ENCODE measurements at regions not wholly inside any gene's neighbourhood (a gene's known extent, or its start where the extent isn't known, plus 50 kb on each side); places are given as distances from the start of the nearest gene placed in this dataset.

DNA sequence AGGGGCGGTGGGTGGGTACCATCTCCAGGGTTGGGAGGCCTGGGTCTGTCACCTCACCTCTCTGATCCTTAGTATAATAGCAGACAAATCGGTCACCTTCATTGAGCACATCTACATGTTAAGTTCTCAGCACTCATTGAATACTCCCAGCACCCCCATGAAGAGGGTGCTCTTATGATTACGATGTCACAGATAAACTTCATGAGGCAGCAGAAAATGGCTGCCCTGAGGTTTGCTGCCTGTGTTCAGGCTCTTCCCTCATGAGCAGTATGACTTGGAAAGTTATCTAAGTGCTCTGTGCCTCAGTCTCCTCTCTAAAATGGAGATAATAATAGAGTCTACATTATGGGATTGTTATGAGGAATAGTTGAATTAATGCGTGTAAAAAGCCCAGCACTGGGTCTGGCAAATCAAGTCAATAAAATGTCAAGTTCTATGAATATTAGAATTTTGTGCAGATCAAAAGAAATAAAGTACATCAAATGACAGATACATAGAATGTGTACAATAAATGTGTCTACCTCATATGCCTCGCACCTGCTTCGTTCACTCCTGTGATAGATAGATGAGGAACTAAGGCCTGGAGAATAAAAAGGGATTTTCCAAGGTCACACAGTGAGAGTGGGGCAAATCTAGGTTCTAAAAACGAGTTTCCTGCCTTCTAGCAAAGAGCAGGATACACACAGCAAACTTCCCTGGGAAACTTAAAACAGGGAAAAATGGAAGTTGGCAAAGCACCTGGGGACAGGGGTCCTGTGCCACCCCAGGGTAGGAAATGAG, 142.2 kb upstream of the MRPS22 start:
- Histone ChIP-seq H3K27me3 (replicated peaks in 2 of 5; ENCODE audit: control insufficient read depth in 4 of 5, insufficient read depth in 5 of 5, low read length in 4 of 5) (peaks cover 0 to 5% (median 0%) of the 10 kb centered on the region in 5 experiments), H3K27ac (ENCODE audit: insufficient read depth in 1 of 2, low read depth in 1 of 2, low read length in 2 of 2, poor library complexity in 1 of 2, severe bottlenecking in 2 of 2) (no peak overlapping the region), H3K4me3 (ENCODE audit: control insufficient read depth in 1 of 7, extremely low read depth in 1 of 7, insufficient read depth in 4 of 7, low read depth in 2 of 7, low read length in 6 of 7) (no peak overlapping the region), H3K9me3 (ENCODE audit: control extremely low read depth in 1 of 5, control insufficient read depth in 4 of 5, insufficient read depth in 2 of 5, low read depth in 1 of 5, low read length in 4 of 5) (peaks cover 0 to 1% (median 0%) of the 10 kb centered on the region in 5 experiments), H3K36me3 (ENCODE audit: control insufficient read depth in 4 of 4, insufficient read depth in 4 of 4, low read length in 3 of 4) (no peaks in the 10 kb centered on the region), H3K4me1 (ENCODE audit: control extremely low read depth in 1 of 4, control insufficient read depth in 4 of 4, insufficient read depth in 4 of 4, low read length in 3 of 4) (peaks cover 0 to 3% (median 0%) of the 10 kb centered on the region in 4 experiments)
- 88% methylated on average over 2 of the region's 7 CpGs for WGBS (ENCODE audit: insufficient coverage)
- CTCF ChIA-PET, result interaction anchor here (0.9 kb wide), 1 partner anchor 19 kb away, joined by 3 read pairs; no protein-coding TSS in a partner anchor
- POLR2A ChIA-PET, result no interaction called here
- no peak for DNase-seq

GRCh38 chr3:139202226-139202958, 141.4 kb upstream of the MRPS22 start:
- DNase-seq, result peak; percentile 7 to 62 (median 61)
- ChIA-PET CTCF (interaction anchor here (1.6 kb wide), 1 partner anchor 91 kb away, joined by 5 read pairs; no protein-coding TSS in a partner anchor), POLR2A (no interaction called here)
- no peak overlapping the region for H3K4me3 ChIP-seq (ENCODE audit: control insufficient read depth in 1 of 7, extremely low read depth in 1 of 7, insufficient read depth in 4 of 7, low read depth in 2 of 7, low read length in 6 of 7)
- no peaks in the 10 kb centered on the region for H3K36me3 ChIP-seq (ENCODE audit: control insufficient read depth in 4 of 4, insufficient read depth in 4 of 4, low read length in 3 of 4)
- peaks cover 0 to 3% (median 0%) of the 10 kb centered on the region in 4 experiments for H3K4me1 ChIP-seq (ENCODE audit: control extremely low read depth in 1 of 4, control insufficient read depth in 4 of 4, insufficient read depth in 4 of 4, low read length in 3 of 4)
- H3K9me3 ChIP-seq (ENCODE audit: control extremely low read depth in 1 of 5, control insufficient read depth in 4 of 5, insufficient read depth in 2 of 5, low read depth in 1 of 5, low read length in 4 of 5), result no peaks in the 10 kb centered on the region
- H3K27me3 ChIP-seq (replicated peaks in 2 of 5; ENCODE audit: control insufficient read depth in 4 of 5, insufficient read depth in 5 of 5, low read length in 4 of 5), result peaks cover 0 to 5% (median 0%) of the 10 kb centered on the region in 5 experiments
- no peak overlapping the region for H3K27ac ChIP-seq (ENCODE audit: insufficient read depth in 1 of 2, low read depth in 1 of 2, low read length in 2 of 2, poor library complexity in 1 of 2, severe bottlenecking in 2 of 2)
- WGBS (ENCODE audit: insufficient coverage), result 67% methylated on average over 5 of the region's 5 CpGs

GRCh38 chr3:139202959-139203349, 140.9 kb upstream of the MRPS22 start:
- Histone ChIP-seq H3K4me1 (ENCODE audit: control extremely low read depth in 1 of 4, control insufficient read depth in 4 of 4, insufficient read depth in 4 of 4, low read length in 3 of 4) (peaks cover 0 to 3% (median 0%) of the 10 kb centered on the region in 4 experiments), H3K4me3 (ENCODE audit: control insufficient read depth in 1 of 7, extremely low read depth in 1 of 7, insufficient read depth in 4 of 7, low read depth in 2 of 7, low read length in 6 of 7) (no peak overlapping the region), H3K27me3 (replicated peaks in 2 of 5; ENCODE audit: control insufficient read depth in 4 of 5, insufficient read depth in 5 of 5, low read length in 4 of 5) (peaks cover 0 to 4% (median 0%) of the 10 kb centered on the region in 5 experiments), H3K27ac (ENCODE audit: insufficient read depth in 1 of 2, low read depth in 1 of 2, low read length in 2 of 2, poor library complexity in 1 of 2, severe bottlenecking in 2 of 2) (no peak overlapping the region), H3K9me3 (ENCODE audit: control extremely low read depth in 1 of 5, control insufficient read depth in 4 of 5, insufficient read depth in 2 of 5, low read depth in 1 of 5, low read length in 4 of 5) (no peaks in the 10 kb centered on the region), H3K36me3 (ENCODE audit: control insufficient read depth in 4 of 4, insufficient read depth in 4 of 4, low read length in 3 of 4) (no peaks in the 10 kb centered on the region)
- POLR2A ChIA-PET, result no interaction called here
- CTCF ChIA-PET, result interaction anchor here (1.6 kb wide), 1 partner anchor 92 kb away, joined by 5 read pairs; no protein-coding TSS in a partner anchor
- 100% methylated on average over 1 of the region's 1 CpG for WGBS (ENCODE audit: insufficient coverage)
- no peak for DNase-seq

DNA sequence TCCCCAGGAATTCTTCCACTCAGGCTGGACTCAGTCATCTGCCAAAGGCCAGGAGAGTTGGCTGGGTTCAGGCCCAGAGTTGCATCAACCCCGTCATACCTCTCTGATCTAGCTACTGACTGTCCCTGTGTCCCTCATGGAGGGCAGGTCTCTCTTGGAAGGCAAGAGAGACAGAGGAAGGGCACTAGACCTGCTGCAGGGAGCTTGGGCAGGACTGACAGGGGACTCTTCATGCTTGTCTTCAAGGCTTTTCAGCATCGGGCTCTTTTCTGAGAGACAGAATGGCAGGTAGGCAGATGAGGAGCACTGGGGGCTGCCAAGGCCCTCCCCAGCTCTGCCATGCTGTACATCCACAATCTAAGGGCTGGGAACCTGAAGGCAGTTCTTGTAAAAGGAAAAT, 140.1 kb upstream of the MRPS22 start:
- Histone ChIP-seq H3K4me3 (ENCODE audit: control insufficient read depth in 1 of 7, extremely low read depth in 1 of 7, insufficient read depth in 4 of 7, low read depth in 2 of 7, low read length in 6 of 7) (no peak overlapping the region), H3K27me3 (replicated peaks in 2 of 5; ENCODE audit: control insufficient read depth in 4 of 5, insufficient read depth in 5 of 5, low read length in 4 of 5) (peaks cover 0 to 4% (median 0%) of the 10 kb centered on the region in 5 experiments), H3K27ac (ENCODE audit: insufficient read depth in 1 of 2, low read depth in 1 of 2, low read length in 2 of 2, poor library complexity in 1 of 2, severe bottlenecking in 2 of 2) (no peak overlapping the region), H3K9me3 (ENCODE audit: control extremely low read depth in 1 of 5, control insufficient read depth in 4 of 5, insufficient read depth in 2 of 5, low read depth in 1 of 5, low read length in 4 of 5) (no peaks in the 10 kb centered on the region), H3K36me3 (ENCODE audit: control insufficient read depth in 4 of 4, insufficient read depth in 4 of 4, low read length in 3 of 4) (no peaks in the 10 kb centered on the region), H3K4me1 (ENCODE audit: control extremely low read depth in 1 of 4, control insufficient read depth in 4 of 4, insufficient read depth in 4 of 4, low read length in 3 of 4) (peaks cover 0 to 3% (median 0%) of the 10 kb centered on the region in 4 experiments)
- DNase-seq, result no peak
- ChIA-PET POLR2A (no interaction called here), CTCF (interaction anchor here (0.6 to 1.6 kb wide), 2 partner anchors 27 to 92 kb away, joined by 3 to 5 read pairs; no protein-coding TSS in a partner anchor)
- WGBS (ENCODE audit: insufficient coverage), result 100% methylated on average over 2 of the region's 2 CpGs

- no peaks in the 10 kb centered on the region for H3K36me3 ChIP-seq (ENCODE audit: control insufficient read depth in 4 of 4, insufficient read depth in 4 of 4, low read length in 3 of 4)
- peaks cover 0 to 4% (median 0%) of the 10 kb centered on the region in 5 experiments for H3K27me3 ChIP-seq (replicated peaks in 2 of 5; ENCODE audit: control insufficient read depth in 4 of 5, insufficient read depth in 5 of 5, low read length in 4 of 5)
- H3K4me1 ChIP-seq (ENCODE audit: control extremely low read depth in 1 of 4, control insufficient read depth in 4 of 4, insufficient read depth in 4 of 4, low read length in 3 of 4), result peaks cover 0 to 3% (median 0%) of the 10 kb centered on the region in 4 experiments
- H3K4me3 ChIP-seq (ENCODE audit: control insufficient read depth in 1 of 7, extremely low read depth in 1 of 7, insufficient read depth in 4 of 7, low read depth in 2 of 7, low read length in 6 of 7), result no peak overlapping the region
- POLR2A ChIA-PET, result no interaction called here
- H3K9me3 ChIP-seq (ENCODE audit: control extremely low read depth in 1 of 5, control insufficient read depth in 4 of 5, insufficient read depth in 2 of 5, low read depth in 1 of 5, low read length in 4 of 5), result no peaks in the 10 kb centered on the region
- DNase-seq, result no peak
- CTCF ChIA-PET, result interaction anchor here (1.5 kb wide), 1 partner anchor 93 kb away, joined by 5 read pairs; no protein-coding TSS in a partner anchor
- no peak overlapping the region for H3K27ac ChIP-seq (ENCODE audit: insufficient read depth in 1 of 2, low read depth in 1 of 2, low read length in 2 of 2, poor library complexity in 1 of 2, severe bottlenecking in 2 of 2)
- WGBS (ENCODE audit: insufficient coverage), result 89% methylated on average over 1 of the region's 1 CpG
These were observed 139.1 kb upstream of the MRPS22 start for GRCh38 chr3:139204728-139205127.

GRCh38 chr3:139213936-139214335, 129.9 kb upstream of the MRPS22 start:
- no peaks in the 10 kb centered on the region for H3K4me1 ChIP-seq (ENCODE audit: control extremely low read depth in 1 of 4, control insufficient read depth in 4 of 4, insufficient read depth in 4 of 4, low read length in 3 of 4)
- peaks cover 0 to 4% (median 0%) of the 10 kb centered on the region in 5 experiments for H3K27me3 ChIP-seq (replicated peaks in 2 of 5; ENCODE audit: control insufficient read depth in 4 of 5, insufficient read depth in 5 of 5, low read length in 4 of 5)
- H3K4me3 ChIP-seq (ENCODE audit: control insufficient read depth in 1 of 7, extremely low read depth in 1 of 7, insufficient read depth in 4 of 7, low read depth in 2 of 7, low read length in 6 of 7), result no peak overlapping the region
- no peak overlapping the region for H3K27ac ChIP-seq (ENCODE audit: insufficient read depth in 1 of 2, low read depth in 1 of 2, low read length in 2 of 2, poor library complexity in 1 of 2, severe bottlenecking in 2 of 2)
- no peaks in the 10 kb centered on the region for H3K36me3 ChIP-seq (ENCODE audit: control insufficient read depth in 4 of 4, insufficient read depth in 4 of 4, low read length in 3 of 4)
- ChIA-PET POLR2A (no interaction called here), CTCF (no interaction called here)
- H3K9me3 ChIP-seq (ENCODE audit: control extremely low read depth in 1 of 5, control insufficient read depth in 4 of 5, insufficient read depth in 2 of 5, low read depth in 1 of 5, low read length in 4 of 5), result peaks cover 0 to 6% (median 0%) of the 10 kb centered on the region in 5 experiments
- DNase-seq, result no peak
- 95% methylated on average over 4 of the region's 5 CpGs for WGBS (ENCODE audit: insufficient coverage)

- POLR2A ChIA-PET, result no interaction called here
- no peak overlapping the region for H3K4me3 ChIP-seq (ENCODE audit: control insufficient read depth in 1 of 7, extremely low read depth in 1 of 7, insufficient read depth in 4 of 7, low read depth in 2 of 7, low read length in 6 of 7)
- peaks cover 0 to 4% (median 0%) of the 10 kb centered on the region in 5 experiments for H3K27me3 ChIP-seq (replicated peaks in 2 of 5; ENCODE audit: control insufficient read depth in 4 of 5, insufficient read depth in 5 of 5, low read length in 4 of 5)
- H3K27ac ChIP-seq (ENCODE audit: insufficient read depth in 1 of 2, low read depth in 1 of 2, low read length in 2 of 2, poor library complexity in 1 of 2, severe bottlenecking in 2 of 2), result no peak overlapping the region
- CTCF ChIA-PET, result interaction anchor here (1.7 kb wide), 1 partner anchor 105 kb away, joined by 4 read pairs; no protein-coding TSS in a partner anchor
- peaks cover 0 to under 1% (median 0%) of the 10 kb centered on the region in 5 experiments for H3K9me3 ChIP-seq (ENCODE audit: control extremely low read depth in 1 of 5, control insufficient read depth in 4 of 5, insufficient read depth in 2 of 5, low read depth in 1 of 5, low read length in 4 of 5)
- no peaks in the 10 kb centered on the region for H3K36me3 ChIP-seq (ENCODE audit: control insufficient read depth in 4 of 4, insufficient read depth in 4 of 4, low read length in 3 of 4)
- no peaks in the 10 kb centered on the region for H3K4me1 ChIP-seq (ENCODE audit: control extremely low read depth in 1 of 4, control insufficient read depth in 4 of 4, insufficient read depth in 4 of 4, low read length in 3 of 4)
- DNase-seq, result no peak
These were observed 126.9 kb upstream of the MRPS22 start for GRCh38 chr3:139216958-139217357.

Data from common myeloid progenitor, CD34-positive (primary cell).